Eye (tissue), 1 donor: ENCODE measurements at regions not wholly inside any gene's neighbourhood (a gene's known extent, or its start where the extent isn't known, plus 50 kb on each side); places are given as distances from the start of the nearest gene placed in this dataset.

Experiments used
- DNase-seq: peaks from one replicate; pipeline ENCODE4 v3.0.0-alpha.2; 2015

- DNase-seq = no peak
Measured at GRCh38 chr11:115872416-115872815, 368.2 kb upstream of the CADM1 start.

DNA sequence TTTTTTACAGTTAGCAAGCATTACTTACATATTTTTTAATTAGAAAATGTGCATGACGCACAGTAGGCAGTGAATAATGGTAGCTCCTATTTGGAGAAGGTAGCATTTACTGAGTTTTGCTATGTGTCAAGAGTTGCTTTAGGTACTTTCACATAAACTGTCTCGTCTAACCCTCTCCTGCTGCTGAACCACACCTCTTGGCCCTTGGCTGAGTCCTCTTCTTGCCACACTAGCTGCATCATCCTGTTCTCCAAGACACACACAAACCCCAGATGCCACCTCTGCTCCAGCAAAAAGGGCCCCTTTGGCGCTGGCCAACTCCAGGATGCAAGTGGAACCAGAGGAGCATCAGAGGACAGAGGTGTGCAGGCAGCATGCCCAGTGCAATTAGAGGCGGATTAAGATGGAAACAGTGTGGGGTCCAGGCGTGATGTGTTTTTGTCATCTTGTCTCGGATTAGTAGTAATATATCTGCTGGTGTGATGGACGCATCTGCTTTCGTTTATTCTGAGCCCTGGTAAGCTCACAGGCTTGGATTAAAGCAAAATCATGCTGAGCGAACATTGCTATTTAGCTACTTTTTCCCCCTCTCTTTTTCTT lies 367.0 kb upstream of the CADM1 start:
- no peak for DNase-seq

GRCh38 chr11:115869780-115870431 lies 365.7 kb upstream of the CADM1 start:
- DNase-seq = peak; percentile 78

GRCh38 chr11:115869131-115869530 lies 364.9 kb upstream of the CADM1 start:
- DNase-seq = no peak

DNA sequence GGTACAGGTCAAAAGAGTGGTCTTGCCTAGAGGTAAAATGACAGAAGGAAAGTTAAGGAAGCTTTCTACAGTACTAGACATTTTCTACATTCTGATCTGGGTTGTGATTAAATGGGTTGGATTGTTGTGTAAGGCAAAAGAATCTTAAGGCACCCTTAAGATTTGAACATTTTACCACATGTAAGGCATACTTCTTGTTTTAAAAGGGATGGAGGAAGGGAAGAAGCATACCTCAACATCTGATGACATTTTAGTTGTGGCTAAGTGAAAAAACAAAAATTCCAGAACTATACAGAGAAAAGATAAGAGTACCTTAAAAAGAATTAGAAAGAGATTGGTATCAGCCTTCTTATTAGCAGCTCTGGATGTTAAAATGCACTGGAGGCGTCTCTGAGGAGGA lies 356.0 kb upstream of the CADM1 start:
- no peak for DNase-seq

- no peak for DNase-seq
Measured at GRCh38 chr11:115848611-115849010, 344.4 kb upstream of the CADM1 start.

GRCh38 chr11:115848080-115848479 lies 343.9 kb upstream of the CADM1 start:
- DNase-seq = no peak

DNA sequence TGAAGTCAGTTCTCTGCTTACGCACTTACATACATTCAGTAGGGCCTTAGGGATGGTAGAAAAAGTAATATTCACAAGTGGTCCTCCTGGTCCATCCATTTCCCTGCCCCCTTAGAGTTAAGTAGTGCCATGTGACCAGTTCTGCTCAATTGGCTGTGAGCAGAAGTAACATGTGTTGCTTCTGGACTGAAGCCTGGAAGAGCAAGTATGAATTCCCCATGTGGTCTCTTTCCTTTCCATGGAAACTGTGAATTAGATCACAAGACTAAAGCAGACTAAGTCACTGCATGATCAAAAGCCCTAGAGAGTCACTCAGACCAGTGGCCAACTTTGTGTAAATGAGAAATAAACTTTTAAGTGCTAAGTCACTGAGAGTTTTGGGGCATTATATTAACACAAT lies 341.7 kb upstream of the CADM1 start:
- no peak for DNase-seq

DNA sequence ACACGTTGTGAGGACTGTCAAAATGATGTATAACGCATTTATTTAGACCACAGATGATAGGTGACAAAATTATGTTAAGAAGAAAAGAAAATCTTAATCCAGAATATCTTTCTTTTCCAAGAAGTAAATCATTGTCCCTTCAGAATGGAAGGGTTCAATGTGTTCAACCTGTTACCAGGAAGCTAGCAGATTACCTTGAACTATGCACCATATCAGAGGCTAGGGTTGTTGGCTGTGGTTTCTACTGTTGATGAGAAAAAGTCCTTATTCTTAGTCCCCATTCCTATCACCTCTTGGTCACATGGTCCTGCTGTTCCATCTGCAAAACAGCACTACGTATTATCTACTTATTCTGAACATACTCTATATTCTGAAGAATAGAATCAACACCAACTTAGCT lies 339.5 kb upstream of the CADM1 start:
- DNase-seq = no peak

- no peak for DNase-seq
Measured at GRCh38 chr11:115843111-115843510, 338.9 kb upstream of the CADM1 start.

GRCh38 chr11:115820026-115820425 lies 315.8 kb upstream of the CADM1 start:
- no peak for DNase-seq

DNA sequence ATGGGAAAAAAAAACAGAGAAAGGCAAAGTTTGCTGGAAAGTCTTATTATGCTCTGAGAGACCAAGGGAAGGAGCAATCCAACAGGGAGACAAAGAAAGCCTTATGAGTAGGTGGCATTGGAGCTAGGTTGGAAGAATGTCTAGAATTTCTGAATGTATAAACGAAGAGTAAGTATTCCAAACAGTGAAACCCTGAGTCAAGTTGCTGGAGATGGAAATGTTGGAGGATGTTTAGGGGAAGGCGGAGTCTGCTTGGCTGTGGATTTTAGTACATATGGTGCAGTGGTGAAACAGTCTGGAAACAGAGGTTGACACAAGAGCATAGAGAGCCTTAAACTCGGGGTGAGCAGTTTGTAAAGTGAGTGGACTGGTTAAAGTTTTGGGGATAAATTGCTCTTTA lies 314.8 kb upstream of the CADM1 start:
- DNase-seq = no peak

DNA sequence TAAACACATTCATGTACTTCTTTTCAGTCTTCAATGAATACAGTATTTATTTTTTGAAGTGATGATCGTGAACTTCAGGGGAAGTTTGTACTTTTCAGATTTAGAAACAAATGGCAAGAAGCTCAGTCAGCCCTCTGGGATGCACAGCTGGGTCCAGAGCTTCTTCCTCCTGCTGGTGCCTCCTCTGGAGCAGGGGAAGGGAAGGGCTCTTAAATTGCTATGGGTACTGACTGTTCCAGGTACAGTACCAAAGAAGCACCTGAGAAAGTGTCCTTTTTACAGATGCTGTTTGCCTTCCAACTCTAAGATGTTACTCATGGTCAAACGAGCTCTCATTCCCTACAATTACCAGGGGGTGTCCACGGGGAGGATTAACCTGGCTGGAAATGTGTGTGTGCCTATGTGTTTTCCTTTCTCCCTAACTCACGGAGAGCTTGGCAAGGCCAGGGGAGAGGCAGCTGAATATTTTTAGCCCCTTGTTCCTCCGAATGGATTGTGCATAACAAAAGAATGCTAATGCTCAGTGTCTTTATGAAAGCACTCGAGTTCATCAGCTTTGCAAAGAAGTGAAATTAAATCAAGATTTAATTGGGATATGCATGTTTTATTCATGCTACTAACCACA lies 313.7 kb upstream of the CADM1 start:
- DNase-seq = no peak

DNA sequence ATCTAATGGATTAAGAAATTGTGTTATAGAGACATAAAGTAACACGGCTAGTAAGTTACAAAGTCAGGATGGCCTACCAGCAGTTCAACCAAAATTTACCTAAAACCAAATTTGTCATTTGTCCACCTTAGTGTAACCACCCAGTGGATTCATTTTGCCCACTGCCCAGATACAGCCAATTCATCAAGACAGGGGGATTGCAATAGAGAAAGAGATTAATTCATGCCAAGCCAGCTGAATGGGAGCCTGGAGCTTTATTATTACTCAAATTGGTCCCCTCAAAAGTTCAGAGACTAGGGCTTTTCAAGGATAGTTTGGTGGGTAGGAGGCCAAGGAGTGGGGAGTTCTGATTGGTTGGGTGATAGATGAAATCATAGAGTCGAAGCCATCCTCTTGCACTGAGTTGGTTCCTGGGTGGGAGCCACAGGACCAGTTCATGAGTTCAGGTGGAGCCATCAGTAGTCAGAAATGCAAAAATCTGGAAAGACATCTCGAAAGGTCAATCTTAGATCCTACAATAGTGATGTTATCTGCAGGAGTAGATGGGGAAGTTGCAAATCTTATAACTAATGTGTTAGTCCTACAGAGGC lies 304.2 kb upstream of the CADM1 start:
- DNase-seq = no peak

GRCh38 chr11:115806056-115806455 lies 301.8 kb upstream of the CADM1 start:
- DNase-seq = no peak

GRCh38 chr11:115803073-115803740 lies 299.0 kb upstream of the CADM1 start:
- peak; percentile 13 for DNase-seq

GRCh38 chr11:115802641-115803040 lies 298.4 kb upstream of the CADM1 start:
- no peak for DNase-seq

- DNase-seq = no peak
Measured at GRCh38 chr11:115792903-115793302, 288.7 kb upstream of the CADM1 start.

DNA sequence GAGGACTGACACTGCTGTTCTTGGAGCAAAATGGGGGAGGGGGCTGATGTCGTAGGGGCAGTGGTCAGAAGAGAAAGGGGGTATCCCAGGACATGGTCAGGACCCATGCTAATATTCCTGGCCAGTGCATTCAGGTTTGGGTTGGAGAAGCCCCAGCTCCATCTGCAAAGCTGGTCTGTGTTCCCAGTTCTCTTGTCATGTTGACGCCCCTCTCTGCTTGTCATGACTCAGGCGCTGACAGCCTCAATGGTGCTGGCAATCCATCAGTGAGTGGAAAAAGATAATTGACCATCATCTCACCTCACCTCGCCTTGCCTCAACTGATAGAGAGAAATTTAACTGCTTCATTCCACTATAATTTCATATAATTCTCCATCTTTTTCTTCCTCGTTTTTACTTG lies 283.1 kb upstream of the CADM1 start:
- no peak for DNase-seq

- no peak for DNase-seq
Measured at GRCh38 chr11:115784796-115785521, 280.7 kb upstream of the CADM1 start.

- DNase-seq = no peak
Measured at GRCh38 chr11:115780646-115781362, 276.6 kb upstream of the CADM1 start.
